Spleen (tissue), 11 donors: ENCODE measurements at regions not wholly inside any gene's neighbourhood (a gene's known extent, or its start where the extent isn't known, plus 50 kb on each side); places are given as distances from the start of the nearest gene placed in this dataset.

Source experiments
- DNase-seq: peaks from one replicate; pipeline ENCODE4 v3.0.0-alpha.2; 2020
- H3K27ac ChIP-seq, 8 donors: fragments of 200-600 bp; sonication (generic) in 7 of 8; 1 replicate in 4 of 8; 2 replicates in 4 of 8; pipeline versions ENCODE4 v1.5.0 to v1.8.0; 2016 to 2021; ENCODE audit warnings: inconsistent platforms in 4 of 8, mild to moderate bottlenecking in 4 of 8, moderate library complexity in 1 of 8
- H3K27me3 ChIP-seq, 7 donors: fragments of 200-600 bp; sonication (generic) in 6 of 7; replicated peaks in 1 of 7; 1 replicate in 4 of 7; 2 replicates in 3 of 7; pipeline versions ENCODE4 v1.5.0 to v1.8.0; 2016 to 2021; ENCODE audit warnings: inconsistent platforms in 3 of 7, mild to moderate bottlenecking in 1 of 7
- H3K36me3 ChIP-seq, 6 donors: fragments of 200-600 bp; sonication (generic) in 5 of 6; 1 replicate in 4 of 6; 2 replicates in 2 of 6; pipeline versions ENCODE4 v1.5.0 to v1.8.0; 2016 to 2021; ENCODE audit warnings: inconsistent platforms in 2 of 6
- H3K4me1 ChIP-seq, 6 donors: fragments of 200-600 bp; sonication (generic) in 5 of 6; 1 replicate in 3 of 6; 2 replicates in 3 of 6; pipeline versions ENCODE4 v1.5.0 to v1.8.0; 2016 to 2021; ENCODE audit warnings: inconsistent platforms in 3 of 6
- H3K4me3 ChIP-seq, 8 donors: fragments of 200-600 bp; sonication (generic) in 7 of 8; 1 replicate in 4 of 8; 2 replicates in 4 of 8; pipeline versions ENCODE4 v1.5.0 to v1.8.0; 2016 to 2021; ENCODE audit warnings: inconsistent platforms in 4 of 8, mild to moderate bottlenecking in 4 of 8, moderate library complexity in 2 of 8
- H3K9me3 ChIP-seq, 8 donors: fragments of 200-600 bp; sonication (generic) in 7 of 8; 1 replicate in 4 of 8; 2 replicates in 4 of 8; pipeline versions ENCODE4 v1.5.0 to v1.8.0; 2016 to 2021; ENCODE audit warnings: inconsistent platforms in 4 of 8
- POLR2A ChIP-seq, 3 donors: fragments of 450-650 bp; IDR thresholded peaks; one replicate each; pipeline ENCODE4 v1.5.1; 2017; ENCODE audit warnings: antibody characterized with exemption in 3 of 3, mild to moderate bottlenecking in 1 of 3
- POLR2AphosphoS5 ChIP-seq, 3 donors: sonication (generic); formaldehyde crosslinking; IDR thresholded peaks; one replicate each; pipeline ENCODE4 v1.5.1; 2017; ENCODE audit warnings: antibody characterized with exemption in 3 of 3
- WGBS, 5 donors: extraction: QIAGEN DNeasy Blood & Tissue Kit in 3 of 5; methylation state at CpG; one replicate each; pipeline versions ENCODE4 v1.1.5 to v1.1.7; 2013 to 2018; 5-methylcytosine and 5-hydroxymethylcytosine counted together
- intact Hi-C: fragments of 100-400 bp; cut with DNase I; formaldehyde crosslinking; loops from one replicate; pipeline ENCODE4 v1.15.0; 2023; ENCODE audit warnings: low total_unique reads
- TF ChIP-seq, protein P1 (sequence below), 11 experiments: fragments of 200-600 bp in 7 of 11; fragments of 450-650 bp in 4 of 11; sonication (generic) in 4 of 11; IDR thresholded peaks in 8 of 11; conservative IDR thresholded peaks in 3 of 11; 1 replicate in 7 of 11; 2 replicates in 4 of 11; pipeline versions ENCODE4 v1.4.0 to v1.8.0; 2016 to 2021; ENCODE audit warnings: antibody characterized with exemption in 11 of 11, inconsistent platforms in 4 of 11, mild to moderate bottlenecking in 1 of 11
- donor health status: healthy with polysubstance abuse.
- donor health status: DM: no; HTN: no; CAD: no; lungs with moderate emphysema.
- donor health status: DM: no; HTN: no; CAD: no.
- donor health status: Bipolar disorder and iron deficiency.
- donor health status: healthy.
- donor health status: DM: no; HTN: no; CAD: no.
- donor health status: DM: yes; HTN: yes; CAD: no.

DNA sequence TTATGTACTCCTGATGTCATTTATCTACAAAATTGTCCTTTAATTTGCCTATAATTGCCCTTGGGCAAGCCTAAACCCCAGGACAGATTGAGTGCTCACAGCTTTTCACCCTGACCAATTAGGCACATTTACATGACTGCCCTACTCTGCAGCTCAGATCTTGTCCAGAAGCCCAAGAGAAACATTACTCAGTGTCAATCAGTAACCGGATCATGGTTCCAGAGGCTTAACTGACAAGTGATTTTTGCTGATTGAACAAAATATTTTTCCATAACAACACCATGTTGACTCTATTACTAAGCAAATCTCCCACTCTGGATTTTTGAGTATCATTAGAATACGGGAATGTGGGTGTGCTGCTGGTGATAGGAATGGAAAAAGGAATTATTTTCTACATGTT is 465.4 kb upstream of the TNP1 start:
- TF ChIP-seq, protein P1, sequence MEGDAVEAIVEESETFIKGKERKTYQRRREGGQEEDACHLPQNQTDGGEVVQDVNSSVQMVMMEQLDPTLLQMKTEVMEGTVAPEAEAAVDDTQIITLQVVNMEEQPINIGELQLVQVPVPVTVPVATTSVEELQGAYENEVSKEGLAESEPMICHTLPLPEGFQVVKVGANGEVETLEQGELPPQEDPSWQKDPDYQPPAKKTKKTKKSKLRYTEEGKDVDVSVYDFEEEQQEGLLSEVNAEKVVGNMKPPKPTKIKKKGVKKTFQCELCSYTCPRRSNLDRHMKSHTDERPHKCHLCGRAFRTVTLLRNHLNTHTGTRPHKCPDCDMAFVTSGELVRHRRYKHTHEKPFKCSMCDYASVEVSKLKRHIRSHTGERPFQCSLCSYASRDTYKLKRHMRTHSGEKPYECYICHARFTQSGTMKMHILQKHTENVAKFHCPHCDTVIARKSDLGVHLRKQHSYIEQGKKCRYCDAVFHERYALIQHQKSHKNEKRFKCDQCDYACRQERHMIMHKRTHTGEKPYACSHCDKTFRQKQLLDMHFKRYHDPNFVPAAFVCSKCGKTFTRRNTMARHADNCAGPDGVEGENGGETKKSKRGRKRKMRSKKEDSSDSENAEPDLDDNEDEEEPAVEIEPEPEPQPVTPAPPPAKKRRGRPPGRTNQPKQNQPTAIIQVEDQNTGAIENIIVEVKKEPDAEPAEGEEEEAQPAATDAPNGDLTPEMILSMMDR (IDR thresholded peaks at IDR 0.05 in 8 of 11, conservative IDR thresholded peaks at IDR 0.05 in 3 of 11) = no peak
- TF ChIP-seq POLR2A (IDR thresholded peaks at IDR 0.05) = no peak
- Histone ChIP-seq H3K4me3 (no peak overlapping the region), H3K9me3 (peaks cover 3 to 22% (median 14%) of the 10 kb centered on the region in 8 donors), H3K36me3 (no peaks in the 10 kb centered on the region), H3K27ac (no peak overlapping the region), H3K27me3 (peaks cover 0 to 24% (median 0%) of the 10 kb centered on the region in 7 donors), H3K4me1 (no peaks in the 10 kb centered on the region)
- DNase-seq = no peak
- intact Hi-C loops = no loop called here
- WGBS, 5 donors = 73 to 93% (median 87%) methylated on average over 2 of the region's 2 CpGs

DNA sequence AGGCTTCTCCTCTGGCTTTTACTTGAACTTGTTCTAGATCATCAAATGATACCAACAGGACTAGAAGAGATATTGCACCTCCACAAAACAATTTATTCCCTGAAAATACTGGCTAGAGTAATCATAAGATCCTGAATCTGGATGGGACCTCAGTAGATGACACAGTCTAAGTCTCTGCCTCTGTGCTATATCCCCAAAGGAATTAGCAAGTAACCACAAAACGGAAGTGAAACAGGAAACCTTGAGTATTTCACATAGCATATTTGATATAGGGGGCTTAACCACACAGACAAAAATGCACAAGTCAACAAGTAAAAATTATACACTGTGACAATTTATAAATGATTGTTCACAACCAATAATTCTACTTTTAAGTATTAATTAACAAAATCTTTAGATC is 456.9 kb upstream of the TNP1 start:
- Histone ChIP-seq H3K36me3 (no peaks in the 10 kb centered on the region), H3K27me3 (peaks cover 0 to 63% (median 0%) of the 10 kb centered on the region in 7 donors), H3K9me3 (peaks cover 0 to 22% (median 8%) of the 10 kb centered on the region in 8 donors), H3K4me3 (no peak overlapping the region), H3K27ac (no peak overlapping the region), H3K4me1 (peaks cover 0 to 20% (median 9%) of the 10 kb centered on the region in 6 donors)
- intact Hi-C loops = no loop called here
- whole genome bisulfite sequencing, 5 donors = 8 to 17% (median 13%) methylated on average over 1 of the region's 1 CpG
- no peak for DNase-seq
- TF ChIP-seq POLR2AphosphoS5 (IDR thresholded peaks at IDR 0.05) (no peak), POLR2A (IDR thresholded peaks at IDR 0.05) (no peak)
- TF ChIP-seq, protein P1 (IDR thresholded peaks at IDR 0.05 in 8 of 11, conservative IDR thresholded peaks at IDR 0.05 in 3 of 11) = no peak

DNA sequence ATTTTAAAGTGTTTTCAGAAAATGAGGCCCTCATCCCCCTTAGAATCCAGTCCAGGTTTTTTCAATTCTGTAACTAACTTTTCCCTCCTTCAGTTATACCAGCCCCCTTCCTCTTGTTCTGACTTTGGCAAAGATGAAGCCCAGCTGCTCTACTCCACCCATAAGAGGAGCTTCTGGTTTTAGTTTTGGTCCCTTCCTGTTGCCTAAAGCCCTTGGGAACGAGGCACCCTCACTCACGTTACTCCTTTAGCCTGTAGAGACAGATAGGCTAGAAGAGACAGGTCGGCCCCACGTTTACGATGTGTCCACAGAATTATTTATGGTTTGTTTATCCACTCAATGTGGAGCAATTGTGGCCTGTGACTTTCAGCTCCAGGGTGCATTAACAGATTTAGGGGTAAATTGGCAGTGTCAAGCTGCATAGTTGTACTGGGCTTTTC is 454.2 kb upstream of the TNP1 start:
- intact Hi-C loops = no loop called here
- Histone ChIP-seq H3K27me3 (peaks cover 0 to 71% (median 0%) of the 10 kb centered on the region in 7 donors), H3K4me3 (no peak overlapping the region), H3K9me3 (peaks cover 0 to 22% (median 8%) of the 10 kb centered on the region in 8 donors), H3K27ac (no peak overlapping the region), H3K4me1 (peaks cover 0 to 20% (median 9%) of the 10 kb centered on the region in 6 donors), H3K36me3 (peaks cover 0 to 5% (median 0%) of the 10 kb centered on the region in 6 donors)
- DNase-seq = no peak
- 36 to 42% (median 39%) methylated on average over 5 of the region's 5 CpGs for WGBS, 5 donors
- TF ChIP-seq POLR2A (IDR thresholded peaks at IDR 0.05) (no peak), POLR2AphosphoS5 (IDR thresholded peaks at IDR 0.05) (no peak)
- TF ChIP-seq, protein P1 (IDR thresholded peaks at IDR 0.05 in 8 of 11, conservative IDR thresholded peaks at IDR 0.05 in 3 of 11) = no peak

GRCh38 chr2:217313386-217313785 is 453.5 kb upstream of the TNP1 start:
- DNase-seq = no peak
- Histone ChIP-seq H3K36me3 (peaks cover 0 to 5% (median 0%) of the 10 kb centered on the region in 6 donors), H3K9me3 (peaks cover 0 to 22% (median 8%) of the 10 kb centered on the region in 8 donors), H3K4me3 (no peak overlapping the region), H3K4me1 (peaks cover 0 to 20% (median 9%) of the 10 kb centered on the region in 6 donors), H3K27me3 (peaks cover 0 to 64% (median 0%) of the 10 kb centered on the region in 7 donors), H3K27ac (no peak overlapping the region)
- intact Hi-C loops = no loop called here
- WGBS, 5 donors = 84 to 90% (median 85%) methylated on average over 4 of the region's 4 CpGs
- TF ChIP-seq, protein P1 (IDR thresholded peaks at IDR 0.05 in 8 of 11, conservative IDR thresholded peaks at IDR 0.05 in 3 of 11) = no peak
- TF ChIP-seq POLR2AphosphoS5 (IDR thresholded peaks at IDR 0.05) (no peak), POLR2A (IDR thresholded peaks at IDR 0.05) (no peak)
